IMR-90 (cell line): ENCODE measurements at regions not wholly inside any gene's neighbourhood (a gene's known extent, or its start where the extent isn't known, plus 50 kb on each side); places are given as distances from the start of the nearest gene placed in this dataset.

Source experiments
- ATAC-seq: fragments of 200-7000 bp; cut with Tn5 transposase; 2 replicates; pipeline ENCODE4 v1.9.1; 2020; ENCODE audit warnings: low read depth, mild to moderate bottlenecking, moderate library complexity
- BruUV-seq: library from RNA; stranded (reverse); fragments of 400-500 nt; replicated peaks from 2 replicates; lab custom pipeline; 2021; lab: Mats Ljungman, UMichigan
- CTCF ChIA-PET: fragments of 300-600 bp; formaldehyde crosslinking; extraction: SDS; loops from one replicate; lab custom pipeline; 2021; ENCODE audit warnings: antibody characterized with exemption; lab: Yijun Ruan, JAX
- POLR2A ChIA-PET: fragments of 300-600 bp; sonication (Branson Sonifier 250); formaldehyde crosslinking; loops from one replicate; lab custom pipeline; 2022; ENCODE audit warnings: antibody characterized with exemption; ENCODE audit not compliant: unreplicated experiment; lab: Charles Lee
- DNase-seq: peaks from one replicate; pipeline ENCODE4 v3.0.0; 2013
- H2AFZ ChIP-seq: replicated peaks from 2 replicates; pipeline ENCODE3; 2013; ENCODE audit warnings: low read length, mild to moderate bottlenecking; ENCODE audit not compliant: poor library complexity
- H2AK5ac ChIP-seq: 2 replicates; pipeline ENCODE4 v1.6.1; 2013; ENCODE audit warnings: low read depth, low read length, inconsistent platforms
- H2AK9ac ChIP-seq: replicated peaks from 2 replicates; pipeline ENCODE3; 2013; ENCODE audit warnings: mild to moderate bottlenecking, low read depth, low read length, moderate library complexity; ENCODE audit not compliant: poor library complexity
- H2BK120ac ChIP-seq: 2 replicates; pipeline ENCODE4 v1.6.1; 2013; ENCODE audit warnings: low read depth, low read length, inconsistent platforms
- H2BK15ac ChIP-seq: 3 replicates; pipeline ENCODE4 v1.6.1; 2013; ENCODE audit warnings: low read depth, low read length, inconsistent platforms
- H2BK20ac ChIP-seq: 2 replicates; pipeline ENCODE4 v1.6.1; 2013; ENCODE audit warnings: low read depth, mild to moderate bottlenecking, inconsistent platforms, low read length, moderate library complexity
- H2BK5ac ChIP-seq: 2 replicates; pipeline ENCODE4 v1.6.1; 2013; ENCODE audit warnings: mild to moderate bottlenecking, low read depth, low read length, inconsistent platforms; ENCODE audit not compliant: poor library complexity, severe bottlenecking
- H3K14ac ChIP-seq: replicated peaks from 2 replicates; pipeline ENCODE4 v1.6.1; 2013; ENCODE audit warnings: low read depth, low read length, inconsistent platforms
- H3K18ac ChIP-seq: 2 replicates; pipeline ENCODE4 v1.6.1; 2013; ENCODE audit warnings: low read depth, low read length, control low read depth
- H3K23ac ChIP-seq: 2 replicates; pipeline ENCODE4 v1.6.1; 2013; ENCODE audit warnings: low read depth, low read length, inconsistent platforms
- H3K27ac ChIP-seq: 2 replicates; pipeline ENCODE4 v1.5.1; 2013; ENCODE audit warnings: mild to moderate bottlenecking, control low read depth, low read length; ENCODE audit not compliant: insufficient read depth
- H3K27me3 ChIP-seq: 2 replicates; pipeline ENCODE4 v1.6.1; 2013; ENCODE audit warnings: low read length; ENCODE audit not compliant: control insufficient read depth, insufficient read depth
- H3K36me3 ChIP-seq: 2 replicates; pipeline ENCODE4 v1.6.1; 2013; ENCODE audit warnings: low read length, mixed read lengths; ENCODE audit not compliant: control insufficient read depth, insufficient read depth
- H3K4ac ChIP-seq: 2 replicates; pipeline ENCODE4 v1.6.1; 2013; ENCODE audit warnings: low read depth, low read length, inconsistent platforms
- H3K4me1 ChIP-seq: 2 replicates; pipeline ENCODE4 v1.6.1; 2013; ENCODE audit warnings: low read length, mixed read lengths; ENCODE audit not compliant: control insufficient read depth, insufficient read depth
- H3K4me2 ChIP-seq: 2 replicates; pipeline ENCODE4 v1.6.1; 2013; ENCODE audit warnings: low read depth, mild to moderate bottlenecking, control low read depth, low read length, moderate library complexity
- H3K4me3 ChIP-seq: 2 replicates; pipeline ENCODE4 v1.5.1; 2013; ENCODE audit warnings: low read depth, mild to moderate bottlenecking, control low read depth, low read length, moderate library complexity; ENCODE audit not compliant: insufficient read depth
- H3K56ac ChIP-seq: 2 replicates; pipeline ENCODE4 v1.6.1; 2013; ENCODE audit warnings: low read length, inconsistent platforms; ENCODE audit not compliant: insufficient read depth; ENCODE audit errors: extremely low read depth
- H3K79me1 ChIP-seq, 2 experiments: 2 replicates each; pipeline ENCODE4 v1.6.1; 2013; ENCODE audit warnings: low read length in 2 of 2, inconsistent platforms in 1 of 2, low read depth in 1 of 2
- H3K9ac ChIP-seq: 2 replicates; pipeline ENCODE4 v1.6.1; 2013; ENCODE audit warnings: low read depth, low read length, control low read depth
- H3K9me1 ChIP-seq: 2 replicates; pipeline ENCODE4 v1.6.1; 2013; ENCODE audit warnings: low read length, inconsistent platforms; ENCODE audit not compliant: insufficient read depth
- H3K9me3 ChIP-seq: 2 replicates; pipeline ENCODE4 v1.6.1; 2013; ENCODE audit warnings: low read length; ENCODE audit not compliant: control insufficient read depth, insufficient read depth
- H4K20me1 ChIP-seq: 2 replicates; pipeline ENCODE4 v1.6.1; 2013; ENCODE audit warnings: low read length, inconsistent platforms; ENCODE audit not compliant: insufficient read depth
- H4K5ac ChIP-seq: 2 replicates; pipeline ENCODE4 v1.6.1; 2013; ENCODE audit warnings: mild to moderate bottlenecking, low read depth, low read length, control low read depth
- H4K8ac ChIP-seq, 2 experiments: 2 replicates each; pipeline ENCODE4 v1.6.1; 2013; ENCODE audit warnings: low read depth in 2 of 2, low read length in 2 of 2, control low read depth in 1 of 2, inconsistent platforms in 1 of 2
- H4K91ac ChIP-seq: 2 replicates; pipeline ENCODE4 v1.6.1; 2013; ENCODE audit warnings: low read depth, low read length, inconsistent platforms; ENCODE audit not compliant: insufficient read depth
- BHLHE40 ChIP-seq: fragments of 150-350 bp; IDR thresholded peaks from 2 replicates; pipeline ENCODE4 v1.6.1; 2016; ENCODE audit warnings: mild to moderate bottlenecking, low read depth, low read length
- CEBPB ChIP-seq: IDR thresholded peaks from 2 replicates; pipeline ENCODE4 v1.6.1; 2012; ENCODE audit warnings: low read depth, low read length, improper control_type of control experiment
- FOS ChIP-seq: fragments of 150-350 bp; IDR thresholded peaks from 2 replicates; pipeline ENCODE4 v1.6.1; 2016; ENCODE audit warnings: low read depth, low read length
- NFE2L2 ChIP-seq: fragments of 150-350 bp; IDR thresholded peaks from 2 replicates; pipeline ENCODE4 v1.6.1; 2016; ENCODE audit warnings: low read depth, mild to moderate bottlenecking, low read length
- POLR2A ChIP-seq: IDR thresholded peaks from 2 replicates; pipeline ENCODE4 v1.6.1; 2012; ENCODE audit warnings: mild to moderate bottlenecking, low read depth, low read length
- RFX5 ChIP-seq: IDR thresholded peaks from 2 replicates; pipeline ENCODE4 v1.8.0; 2012; ENCODE audit warnings: low read depth, mild to moderate bottlenecking, low read length, moderate library complexity
- WGBS, 2 experiments: methylation state at CpG; one replicate each; pipeline versions ENCODE4 v1.1.5 to v1.1.7; 2013; ENCODE audit warnings: missing lambda C conversion rate in 2 of 2; ENCODE audit not compliant: insufficient read length in 1 of 2; ENCODE audit errors: extremely low coverage in 2 of 2; 5-methylcytosine and 5-hydroxymethylcytosine counted together
- dilution Hi-C: fragments of 300-500 bp; cut with HindIII; formaldehyde crosslinking; loops from one replicate; pipeline ENCODE4 v1.14.3; 2018; ENCODE audit warnings: low sequenced_read_pairs; ENCODE audit not compliant: unreplicated experiment
- in situ Hi-C: fragments of 300-500 bp; cut with MboI; formaldehyde crosslinking; loops from 3 replicates; pipeline ENCODE4 v1.14.3; 2019; ENCODE audit warnings: low sequenced_read_pairs, inconsistent platforms, mixed read lengths
- intact Hi-C: fragments of 100-400 bp; cut with micrococcal nuclease; formaldehyde crosslinking; loops from 2 replicates; pipeline ENCODE4 v1.10.0; 2022
- TF ChIP-seq, protein P1 (sequence below): fragments of 150-350 bp; IDR thresholded peaks from 2 replicates; pipeline ENCODE4 v1.6.1; 2017; ENCODE audit warnings: mild to moderate bottlenecking, antibody characterized with exemption, low read length, low read depth

GRCh38 chr5:6175172-6175854, 203.0 kb downstream of the MED10 start:
- TF ChIP-seq POLR2A = no peak
- TF ChIP-seq CEBPB = no peak
- TF ChIP-seq RFX5 = no peak
- no peak for TF ChIP-seq NFE2L2
- no peak for TF ChIP-seq BHLHE40
- TF ChIP-seq, protein P1, sequence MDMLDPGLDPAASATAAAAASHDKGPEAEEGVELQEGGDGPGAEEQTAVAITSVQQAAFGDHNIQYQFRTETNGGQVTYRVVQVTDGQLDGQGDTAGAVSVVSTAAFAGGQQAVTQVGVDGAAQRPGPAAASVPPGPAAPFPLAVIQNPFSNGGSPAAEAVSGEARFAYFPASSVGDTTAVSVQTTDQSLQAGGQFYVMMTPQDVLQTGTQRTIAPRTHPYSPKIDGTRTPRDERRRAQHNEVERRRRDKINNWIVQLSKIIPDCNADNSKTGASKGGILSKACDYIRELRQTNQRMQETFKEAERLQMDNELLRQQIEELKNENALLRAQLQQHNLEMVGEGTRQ = no peak
- TF ChIP-seq FOS = no peak
- Histone ChIP-seq H3K4me3 (no peak overlapping the region), H2BK5ac (no peak overlapping the region), H2AK9ac (no peak overlapping the region), H3K27ac (no peak overlapping the region), H3K9me1 (no peaks in the 10 kb centered on the region), H2BK120ac (no peak overlapping the region), H3K9me3 (peaks cover 12% of the 10 kb centered on the region), H2AK5ac (no peak overlapping the region), H3K4ac (no peak overlapping the region), H3K23ac (no peak overlapping the region), H2BK20ac (no peak overlapping the region), H3K56ac (no peak overlapping the region), H2BK15ac (no peak overlapping the region), H3K18ac (no peak overlapping the region), H4K5ac (no peak overlapping the region), H2AFZ (no peak overlapping the region), H3K9ac (no peak overlapping the region), H4K91ac (no peak overlapping the region), H3K79me1 (no peaks in the 10 kb centered on the region), H3K36me3 (no peaks in the 10 kb centered on the region), H3K4me1 (no peaks in the 10 kb centered on the region), H3K14ac (no peak overlapping the region), H3K27me3 (no peaks in the 10 kb centered on the region), H4K8ac (no peak overlapping the region), H3K4me2 (no peak overlapping the region), H4K20me1 (no peaks in the 10 kb centered on the region)
- DNase-seq = no peak
- POLR2A ChIA-PET = no interaction called here
- intact Hi-C loops = no loop called here
- WGBS, 2 experiments = 8% methylated on average over 2 of the region's 6 CpGs; no CpG with 5 or more reads in 1 of the 2 experiments
- in situ Hi-C loops = no loop called here
- BruUV-seq = no TSS peak
- dilution Hi-C loops = no loop called here
- no peak for ATAC-seq
- CTCF ChIA-PET = no interaction called here
